ENCODE measurements at regions not wholly inside any gene's neighbourhood (a gene's known extent, or its start where the extent isn't known, plus 50 kb on each side); places are given as distances from the start of the nearest gene placed in this dataset.

DNA sequence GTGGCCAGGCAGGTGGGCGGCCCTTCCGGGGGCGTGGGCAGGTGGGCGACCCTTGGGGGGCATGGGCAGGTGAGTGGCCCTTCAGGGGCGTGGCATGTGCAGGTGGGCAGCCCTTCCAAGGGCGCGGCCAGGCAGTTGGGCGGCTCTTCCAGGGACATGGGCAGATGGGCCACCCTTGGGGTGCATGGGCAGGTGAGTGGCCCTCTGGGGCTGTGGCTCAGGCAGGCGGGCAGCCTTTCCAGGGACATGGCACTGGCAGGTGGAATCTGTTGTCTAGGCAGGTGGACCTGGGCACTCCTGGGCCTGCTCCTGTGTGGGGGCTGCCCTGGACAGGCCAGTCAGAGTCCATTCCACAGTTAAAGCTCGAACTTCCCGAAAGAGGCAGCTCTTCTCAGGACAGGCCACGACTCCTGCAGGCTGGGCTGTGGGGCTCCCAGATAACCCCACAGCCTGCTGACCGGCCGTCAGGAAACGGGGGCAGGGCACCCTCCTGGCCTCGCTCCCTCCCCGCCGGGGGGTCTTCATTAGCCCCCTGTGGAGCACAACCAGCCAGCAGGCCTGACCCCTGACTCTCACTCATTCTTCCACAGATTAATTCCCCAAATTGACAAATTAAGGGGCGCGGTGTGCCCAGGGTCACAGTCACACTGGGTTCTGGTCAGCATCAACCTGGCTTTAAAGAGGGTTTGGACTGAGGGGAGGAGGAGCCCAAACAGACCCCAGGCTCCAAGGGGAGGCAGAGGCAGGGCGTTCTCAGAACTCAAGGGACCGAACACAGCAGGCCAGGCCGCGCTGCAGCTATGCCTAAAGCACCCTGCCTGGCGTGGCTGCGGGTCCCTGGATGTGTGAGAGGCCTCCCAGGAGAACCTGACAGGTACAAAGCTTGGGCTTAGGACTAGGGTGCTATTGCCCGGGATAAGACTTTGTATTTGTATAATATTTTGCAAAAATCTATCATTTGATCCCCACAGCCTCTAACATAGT lies 130.0 kb downstream of the DLL1 start:
- DNase-seq: no peak

DNA sequence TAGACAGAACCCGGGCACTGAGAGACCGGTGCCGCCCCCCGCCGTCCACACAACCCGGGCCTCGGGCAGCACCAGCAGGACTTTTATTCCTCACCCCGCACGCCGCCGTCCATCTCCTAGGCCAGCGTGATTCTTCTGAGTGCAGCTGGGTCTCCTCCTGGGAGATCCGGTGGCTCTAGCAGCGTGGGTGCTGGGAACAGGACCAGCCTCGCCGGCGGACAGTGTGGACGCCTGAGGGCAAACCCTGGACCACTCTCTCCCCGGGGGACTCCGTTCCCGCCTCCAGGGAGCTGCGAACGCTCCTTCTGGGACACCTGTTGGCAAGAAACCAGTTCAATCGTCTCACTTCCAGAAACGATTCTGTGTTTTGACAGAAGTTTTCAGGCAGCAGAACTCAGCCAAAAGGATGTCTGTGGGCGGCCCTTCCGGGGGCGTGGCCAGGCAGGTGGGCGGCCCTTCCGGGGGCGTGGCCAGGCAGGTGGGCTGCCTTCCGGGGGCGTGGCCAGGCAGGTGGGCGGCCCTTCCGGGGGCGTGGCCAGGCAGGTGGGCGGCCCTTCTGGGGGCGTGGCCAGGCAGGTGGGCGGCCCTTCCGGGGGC lies 130.7 kb downstream of the DLL1 start:
- no peak for DNase-seq

DNA sequence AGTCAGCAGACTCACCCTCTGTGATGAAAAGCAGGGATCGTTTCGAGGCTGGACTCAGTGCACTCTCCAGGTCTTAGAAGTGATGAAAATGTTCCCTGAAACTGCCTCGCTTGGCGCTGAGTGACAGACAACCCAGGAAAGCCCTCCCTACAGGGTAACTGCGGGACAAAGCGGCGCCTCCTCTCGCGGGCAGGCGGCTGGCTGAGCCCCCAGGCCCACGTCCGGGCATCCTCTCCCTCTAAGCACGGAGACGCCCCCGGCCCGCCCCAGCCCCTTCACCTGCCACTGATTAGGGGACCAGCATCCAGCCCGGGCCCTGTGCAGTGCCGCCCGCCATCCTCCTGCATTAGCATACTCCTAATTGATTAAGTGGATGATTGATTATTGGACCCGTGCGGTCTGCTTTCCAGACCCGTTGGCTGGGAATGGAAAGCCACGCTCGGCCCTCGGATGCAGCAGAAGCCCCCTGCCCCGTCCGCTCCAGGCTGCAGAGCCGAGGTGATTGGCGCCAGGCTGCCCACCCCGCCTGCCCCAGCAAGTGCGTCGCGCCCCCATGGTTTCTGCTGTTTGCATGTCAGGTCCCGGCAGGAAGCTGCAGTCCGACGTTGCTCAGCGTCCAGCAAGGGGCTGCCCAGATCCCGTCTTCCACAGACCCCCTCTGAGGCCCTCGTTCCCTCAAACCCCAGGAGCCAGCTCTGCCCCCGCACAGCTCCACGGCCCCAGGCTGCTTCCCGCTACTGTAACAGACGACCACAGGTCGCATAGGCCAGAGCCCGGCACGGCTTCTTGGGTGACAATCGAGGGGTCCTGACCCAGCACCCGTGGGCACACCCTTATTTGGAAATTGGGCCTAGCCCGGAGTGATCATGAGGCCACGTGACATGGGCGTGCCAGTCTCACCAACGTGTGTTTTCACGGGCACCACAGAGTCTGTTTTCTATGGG lies 131.6 kb downstream of the DLL1 start:
- no peak for DNase-seq

DNA sequence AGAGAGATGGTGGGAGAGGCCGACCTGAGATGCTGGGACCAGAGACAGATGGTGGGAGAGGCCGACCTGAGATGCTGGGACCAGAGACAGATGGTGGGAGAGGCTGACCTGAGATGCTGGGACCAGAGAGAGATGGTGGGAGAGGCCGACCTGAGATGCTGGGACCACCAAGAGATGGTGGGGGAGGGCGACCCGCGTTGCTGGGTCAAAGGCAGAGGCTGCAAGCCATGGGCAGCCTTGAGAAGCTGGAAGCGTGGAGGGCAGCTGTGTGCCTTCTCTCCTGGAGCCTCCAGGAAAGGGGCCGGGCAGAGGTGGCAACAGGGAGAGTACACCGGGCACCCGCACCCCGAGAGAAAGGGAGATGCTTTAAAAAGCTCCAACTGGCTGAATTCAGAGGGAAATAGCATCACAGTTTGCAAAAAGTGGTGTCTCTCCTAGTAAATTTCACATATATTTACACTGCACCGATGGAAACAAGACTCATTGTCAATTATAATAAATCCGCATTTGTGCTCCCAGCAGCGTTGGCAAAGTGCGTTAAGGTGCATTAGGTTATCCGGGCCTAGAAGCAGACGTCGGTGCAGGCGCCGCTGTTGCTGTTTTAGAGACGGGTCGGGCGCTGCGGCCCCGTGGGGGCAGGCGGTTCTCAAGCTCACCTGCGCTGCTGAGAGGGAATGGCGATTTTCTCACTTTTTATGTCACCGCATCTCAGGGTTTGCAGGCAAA lies 132.4 kb downstream of the DLL1 start:
- no peak for DNase-seq

DNA sequence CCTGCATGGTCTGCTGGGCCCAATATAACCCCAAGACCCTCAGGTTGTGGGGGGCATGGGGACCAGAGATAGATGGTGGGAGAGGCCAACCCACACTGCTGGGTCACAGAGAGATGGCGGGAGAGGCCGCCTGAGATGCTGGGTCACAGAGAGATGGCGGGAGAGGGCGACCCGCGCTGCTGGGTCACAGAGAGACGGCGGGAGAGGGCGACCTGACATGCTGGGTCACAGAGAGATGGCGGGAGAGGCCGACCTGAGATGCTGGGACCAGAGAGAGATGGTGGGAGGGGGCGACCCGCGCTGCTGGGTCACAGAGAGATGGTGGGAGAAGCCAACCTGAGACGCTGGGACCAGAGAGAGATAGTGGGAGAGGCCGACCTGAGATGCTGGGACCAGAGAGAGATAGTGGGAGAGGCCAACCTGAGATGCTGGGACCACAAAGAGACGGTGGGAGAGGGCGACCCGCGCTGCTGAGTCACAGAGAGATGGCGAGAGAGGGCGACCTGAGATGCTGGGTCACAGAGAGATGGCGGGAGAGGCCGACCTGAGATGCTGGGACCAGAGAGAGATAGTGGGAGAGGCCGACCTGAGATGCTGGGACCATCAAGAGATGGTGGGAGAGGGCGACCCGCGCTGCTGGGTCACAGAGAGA lies 133.2 kb downstream of the DLL1 start:
- no peak for DNase-seq

DNA sequence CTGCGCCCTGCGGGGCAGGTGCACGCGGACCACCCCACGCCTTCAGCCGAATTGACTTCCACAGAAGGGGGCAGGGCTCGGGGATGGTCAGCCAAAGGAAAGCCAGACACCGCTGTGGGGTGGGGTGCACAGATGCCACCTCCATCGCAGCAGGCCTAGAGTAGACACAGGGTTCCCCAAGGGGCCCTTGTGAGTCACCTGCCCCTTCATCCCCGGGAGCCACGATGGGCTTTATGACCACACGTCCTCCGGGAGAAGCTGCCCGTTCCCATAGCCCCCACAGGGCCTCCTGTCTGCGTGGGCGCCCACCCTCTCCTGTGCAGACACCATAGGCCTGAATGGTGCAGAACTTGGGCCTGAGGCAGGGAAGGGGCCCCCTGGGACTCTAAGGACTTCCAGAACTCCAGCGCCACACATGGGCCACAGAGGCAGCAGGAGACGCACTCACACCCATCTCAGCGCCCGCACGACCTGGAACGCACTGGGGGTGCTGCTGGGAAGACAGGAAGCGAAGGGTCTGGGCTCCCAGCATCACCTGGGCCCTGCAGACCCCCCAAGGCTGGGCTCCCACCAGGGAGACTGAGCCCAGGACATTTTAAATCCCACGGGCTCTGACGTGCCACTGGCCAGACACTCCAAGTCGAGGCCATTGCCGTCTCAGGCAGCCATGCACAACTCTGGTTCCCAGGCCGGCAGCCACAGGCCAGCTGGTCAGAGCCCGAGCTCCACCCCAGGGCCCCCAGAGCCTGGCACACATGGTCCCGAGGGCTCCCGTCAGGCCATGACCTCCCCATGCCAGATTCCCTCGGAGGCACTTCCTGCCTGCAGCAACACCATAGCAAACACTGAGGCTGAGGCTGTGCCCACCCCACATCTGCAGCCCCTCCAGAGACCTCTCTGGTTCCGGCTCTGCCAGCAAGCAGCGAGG lies 134.2 kb downstream of the DLL1 start:
- DNase-seq: no peak

DNA sequence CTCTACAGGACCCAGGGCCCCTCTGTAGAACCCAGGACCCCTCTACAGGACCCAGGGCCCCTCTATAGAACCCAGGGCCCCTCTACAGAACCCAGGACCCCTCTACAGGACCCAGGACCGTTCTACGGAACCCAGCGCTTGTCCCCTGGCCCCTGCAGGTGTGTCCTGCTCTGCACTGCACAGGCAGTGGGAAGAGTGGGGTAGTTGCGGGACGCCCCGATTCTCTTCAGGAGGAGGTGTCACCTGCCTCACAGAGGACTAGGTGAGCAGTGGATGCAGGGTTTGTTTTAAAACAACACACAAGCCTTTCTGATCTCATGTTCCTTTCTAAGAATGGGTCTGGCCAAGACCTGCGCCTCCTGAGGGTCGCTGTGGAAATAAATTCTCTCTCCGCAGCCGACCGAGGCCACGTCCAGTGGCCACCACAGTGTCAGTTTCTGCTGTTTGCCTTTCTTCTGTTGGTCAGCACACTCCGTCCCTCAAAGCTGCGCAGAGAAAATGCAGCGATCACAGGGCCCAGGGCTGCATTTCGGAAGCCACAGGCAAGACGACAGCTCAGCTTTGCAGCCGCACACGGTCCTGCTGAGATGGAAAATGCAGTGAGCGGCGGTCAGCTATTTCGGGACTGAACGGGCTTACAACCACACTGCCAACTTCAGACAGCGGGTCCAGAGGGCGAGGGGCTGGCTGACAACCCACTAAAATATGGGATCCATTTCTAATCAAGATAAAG lies 135.2 kb downstream of the DLL1 start:
- DNase-seq: no peak

DNA sequence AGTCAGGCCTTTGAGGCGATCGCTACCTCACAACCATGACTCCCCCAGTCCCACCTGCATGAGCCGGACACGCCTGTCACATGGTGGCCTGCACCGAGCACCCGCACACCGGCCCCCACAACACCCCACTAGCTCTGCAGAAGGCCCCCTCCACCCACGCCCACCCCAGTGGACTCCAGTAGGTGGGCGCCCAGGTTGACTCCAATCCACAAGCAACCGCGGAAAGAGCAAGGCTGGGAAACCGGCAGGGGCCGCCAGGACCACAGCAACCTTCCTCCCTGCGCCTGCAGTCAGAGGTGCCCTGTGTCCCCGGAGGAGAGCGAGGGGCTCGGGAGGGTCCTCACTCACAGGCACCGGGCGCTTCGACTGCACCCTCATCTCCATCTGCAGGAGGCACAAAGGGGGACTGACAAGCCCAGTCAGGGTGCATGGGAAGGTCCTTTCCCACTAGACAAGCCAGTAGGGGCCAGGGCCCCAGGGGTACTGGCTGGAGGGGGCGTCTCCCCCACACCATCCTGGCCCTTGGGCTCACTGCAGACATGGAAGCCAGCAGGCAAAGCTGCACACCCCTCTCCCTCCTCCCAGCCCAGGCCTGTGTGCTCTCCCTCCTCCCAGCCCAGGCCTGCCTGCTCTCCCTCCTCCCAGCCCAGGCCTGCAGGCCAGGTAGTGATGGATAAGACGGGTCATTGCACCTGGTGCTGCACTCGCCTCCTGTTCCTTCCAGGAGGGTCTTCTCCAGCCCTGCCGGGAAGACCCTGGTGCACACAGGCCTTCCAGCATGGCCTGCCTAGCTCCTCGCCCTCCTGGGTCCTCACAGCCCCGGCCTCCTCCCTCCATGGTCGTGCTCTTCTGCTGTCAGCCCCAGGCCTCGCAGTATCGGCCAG lies 137.2 kb downstream of the DLL1 start:
- no peak for DNase-seq

DNA sequence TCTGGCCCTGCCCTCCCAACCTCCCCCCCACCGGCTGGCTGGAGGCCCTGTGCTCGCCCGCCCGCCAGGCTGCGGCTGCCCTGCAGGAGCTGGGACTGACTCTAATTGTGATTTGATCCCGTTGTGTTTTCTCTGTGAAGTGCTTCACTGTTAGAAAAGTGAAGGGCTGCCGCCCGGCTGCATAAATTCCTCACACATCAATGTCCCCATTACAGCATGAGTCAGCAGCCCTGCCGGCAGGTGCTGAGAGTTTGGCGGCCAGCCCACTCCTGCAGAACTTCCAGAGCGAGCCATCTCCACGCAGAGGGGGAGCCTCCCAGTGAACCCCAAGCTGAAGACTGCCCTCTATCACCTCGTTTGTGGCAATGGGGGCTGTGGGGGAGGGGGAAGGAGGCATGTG lies 137.9 kb downstream of the DLL1 start:
- DNase-seq: peak; percentile 7

DNA sequence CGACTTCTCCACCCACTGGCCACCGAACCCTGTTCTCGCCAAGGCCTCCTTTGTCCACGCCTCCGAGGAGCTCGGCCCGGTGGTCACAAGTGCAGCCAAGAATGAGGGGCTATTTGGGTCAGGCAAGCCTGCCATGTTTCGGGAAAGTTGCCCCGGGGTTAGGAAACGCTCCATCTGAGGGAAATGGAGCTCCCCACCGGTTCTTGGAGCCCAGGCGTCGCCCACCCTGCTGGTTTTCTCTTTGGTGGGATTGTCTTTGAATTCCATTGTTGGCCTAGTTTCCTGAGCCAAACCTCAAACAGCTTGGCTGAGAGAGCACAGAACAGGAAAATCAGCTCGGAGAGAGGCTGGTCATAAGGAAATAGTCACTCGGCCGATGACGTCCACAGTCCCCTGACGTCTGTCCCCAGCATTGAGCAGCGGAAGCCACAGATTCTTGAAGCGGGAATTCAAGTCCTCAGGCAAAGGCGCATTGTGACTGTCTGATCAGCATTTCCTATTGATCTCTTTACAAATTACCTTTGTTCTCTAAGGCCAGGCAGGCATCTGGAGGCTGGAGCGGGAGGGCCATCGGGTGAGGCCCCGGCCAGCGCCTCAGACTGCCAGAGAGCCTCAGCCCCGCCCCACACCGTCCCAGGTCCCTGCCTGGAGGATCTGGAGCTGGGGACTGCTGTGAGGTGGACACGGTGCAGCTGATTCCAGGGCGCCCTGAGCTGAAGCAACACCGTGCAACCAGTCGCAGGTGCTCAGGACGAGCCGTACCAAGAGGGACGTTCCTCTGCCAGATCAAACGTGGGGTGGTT lies 138.6 kb downstream of the DLL1 start:
- no peak for DNase-seq

DNA sequence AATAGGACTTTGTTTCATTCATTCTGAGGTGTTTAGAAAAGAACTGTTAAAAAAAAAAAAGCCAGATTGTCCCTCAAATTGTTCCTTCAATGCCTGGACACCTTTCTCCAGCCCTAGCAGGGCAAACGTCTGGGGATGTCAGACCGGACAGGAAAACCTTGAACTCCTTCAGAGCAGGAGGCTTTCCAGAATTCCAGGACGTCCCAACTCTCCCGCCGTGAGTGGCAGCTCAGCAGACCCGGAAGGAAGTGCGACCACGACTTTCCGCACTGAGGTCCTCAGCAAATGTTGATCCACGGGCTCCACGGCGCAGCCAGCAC lies 139.1 kb downstream of the DLL1 start:
- DNase-seq: no peak

DNA sequence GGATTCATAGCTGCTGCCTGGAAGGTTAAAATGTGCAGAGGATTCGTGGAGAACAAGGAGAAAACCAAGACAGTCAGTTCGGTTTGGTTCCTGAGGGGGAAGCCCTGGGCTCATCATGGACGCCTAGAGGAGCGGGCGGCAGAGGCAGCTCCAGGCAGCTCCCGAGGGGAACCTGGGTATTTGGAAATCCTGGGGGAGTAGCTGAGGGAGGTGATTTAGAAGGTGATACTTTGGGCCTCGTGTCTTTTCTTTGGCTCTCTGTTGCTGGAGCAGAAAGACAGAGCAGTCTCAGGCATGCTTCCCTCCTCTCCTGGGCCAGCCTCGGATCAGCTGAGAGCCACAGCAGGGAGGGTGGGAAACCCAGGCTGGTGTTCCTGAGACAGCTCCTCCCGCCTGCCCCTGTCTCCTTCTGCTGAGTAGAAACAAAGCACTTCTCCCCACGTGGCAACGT lies 139.5 kb downstream of the DLL1 start:
- DNase-seq: no peak

DNA sequence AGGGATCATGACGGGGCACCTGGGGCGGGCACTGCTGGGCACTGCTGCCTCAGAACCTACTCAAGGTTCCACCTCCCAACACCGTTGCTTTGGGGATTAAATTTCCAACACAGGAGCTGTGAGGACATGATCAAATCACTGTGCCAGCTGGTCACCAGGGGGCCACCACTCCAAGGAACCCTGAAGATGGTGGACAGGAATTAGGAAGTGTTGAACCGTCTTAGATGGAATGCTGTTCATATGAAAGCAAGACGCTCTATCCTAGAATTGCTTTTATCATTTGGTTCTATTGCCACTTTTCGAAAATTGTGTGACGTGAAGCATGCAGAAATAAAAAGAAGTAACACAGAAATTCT lies 140.3 kb downstream of the DLL1 start:
- no peak for DNase-seq

DNA sequence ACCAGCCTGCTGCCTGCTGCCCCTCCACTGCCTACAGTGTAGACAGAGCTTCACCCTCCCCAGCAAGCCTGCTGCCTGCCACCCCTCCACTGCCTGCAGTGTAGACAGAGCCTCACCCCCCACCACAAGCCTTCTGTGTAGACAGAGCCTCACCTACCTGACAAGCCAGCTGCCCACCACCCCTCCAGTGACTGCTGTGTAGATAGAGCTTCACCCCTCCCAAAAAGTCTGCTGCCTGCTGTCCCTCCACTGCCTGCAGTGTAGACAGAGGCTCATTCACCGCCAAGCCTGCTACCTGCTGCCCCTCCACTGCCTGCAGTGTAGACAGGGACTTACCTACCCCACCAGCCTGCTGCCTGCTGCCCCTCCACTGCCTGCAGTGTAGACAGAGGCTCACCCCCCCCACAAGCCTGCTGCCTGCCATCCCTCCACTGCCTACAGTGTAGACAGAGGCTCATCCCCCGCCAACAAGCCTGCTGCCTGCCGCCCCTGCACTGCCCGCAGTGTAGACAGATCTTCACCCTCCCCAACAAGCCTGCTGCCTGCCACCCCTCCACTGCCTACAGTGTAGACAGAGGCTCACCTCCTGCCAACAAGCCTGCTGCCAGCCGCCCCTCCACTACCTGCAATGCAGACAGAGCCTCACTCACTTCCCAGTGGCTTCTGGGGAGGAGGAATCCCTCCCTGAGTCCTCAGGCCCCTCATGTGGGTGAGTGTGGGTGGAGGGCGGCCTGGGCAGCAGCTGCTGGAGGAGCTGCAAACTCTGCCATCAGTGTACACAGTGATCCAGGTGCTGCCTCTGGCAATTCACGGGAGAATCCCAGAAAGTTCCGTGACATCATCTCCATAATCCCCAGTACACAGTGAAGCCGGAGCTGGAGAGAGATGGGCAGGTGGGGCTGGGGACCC lies 140.9 kb downstream of the DLL1 start:
- DNase-seq: no peak

DNA sequence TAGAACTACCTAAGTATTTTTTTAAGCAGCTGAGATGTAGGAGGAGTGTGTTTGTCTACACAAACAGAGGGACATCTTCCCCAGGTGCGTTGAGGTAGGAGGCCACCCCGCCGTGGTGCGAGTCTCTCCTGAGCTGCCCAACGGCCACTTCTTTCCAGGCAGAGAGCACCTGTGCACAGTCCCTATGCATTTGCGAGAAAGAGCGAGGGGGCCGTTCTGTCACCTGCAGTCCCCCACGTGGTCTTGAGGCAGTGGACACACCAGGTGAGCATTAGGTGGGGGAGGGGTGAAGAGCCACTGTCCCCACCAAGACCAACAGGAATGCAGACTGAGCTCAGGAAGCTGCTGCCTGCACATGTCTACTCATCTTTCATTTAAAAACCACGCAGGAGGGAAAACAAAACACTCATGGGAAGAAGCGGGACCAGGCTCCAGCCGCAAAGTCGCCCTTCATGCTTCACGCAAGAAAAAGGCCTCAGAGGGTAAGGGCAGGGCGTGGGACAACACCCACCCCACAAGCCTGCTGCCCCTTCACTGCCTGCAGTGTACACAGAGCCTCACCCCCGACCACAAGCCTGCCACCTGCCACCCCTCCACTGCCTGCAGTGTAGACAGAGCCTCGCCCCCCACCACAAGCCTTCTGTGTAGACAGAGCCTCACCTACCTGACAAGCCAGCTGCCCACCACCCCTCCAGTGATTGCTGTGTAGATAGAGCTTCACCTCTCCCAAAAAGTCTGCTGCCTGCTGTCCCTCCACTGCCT lies 142.0 kb downstream of the DLL1 start:
- no peak for DNase-seq

Data from fibroblast of skin of abdomen (primary cell).